22Rv1 (cell line): ENCODE measurements at regions not wholly inside any gene's neighbourhood (a gene's known extent, or its start where the extent isn't known, plus 50 kb on each side); places are given as distances from the start of the nearest gene placed in this dataset.

Experiments
- ZFX ChIP-seq: fragments of 450-650 bp; IDR thresholded peaks from 2 replicates; pipeline ENCODE4 v1.6.1; 2017; ENCODE audit warnings: antibody characterized with exemption, borderline replicate concordance
- TF ChIP-seq, protein P1 (sequence below): fragments of 450-650 bp; IDR thresholded peaks from 2 replicates; pipeline ENCODE4 v1.5.1; 2017; ENCODE audit warnings: mild to moderate bottlenecking

DNA sequence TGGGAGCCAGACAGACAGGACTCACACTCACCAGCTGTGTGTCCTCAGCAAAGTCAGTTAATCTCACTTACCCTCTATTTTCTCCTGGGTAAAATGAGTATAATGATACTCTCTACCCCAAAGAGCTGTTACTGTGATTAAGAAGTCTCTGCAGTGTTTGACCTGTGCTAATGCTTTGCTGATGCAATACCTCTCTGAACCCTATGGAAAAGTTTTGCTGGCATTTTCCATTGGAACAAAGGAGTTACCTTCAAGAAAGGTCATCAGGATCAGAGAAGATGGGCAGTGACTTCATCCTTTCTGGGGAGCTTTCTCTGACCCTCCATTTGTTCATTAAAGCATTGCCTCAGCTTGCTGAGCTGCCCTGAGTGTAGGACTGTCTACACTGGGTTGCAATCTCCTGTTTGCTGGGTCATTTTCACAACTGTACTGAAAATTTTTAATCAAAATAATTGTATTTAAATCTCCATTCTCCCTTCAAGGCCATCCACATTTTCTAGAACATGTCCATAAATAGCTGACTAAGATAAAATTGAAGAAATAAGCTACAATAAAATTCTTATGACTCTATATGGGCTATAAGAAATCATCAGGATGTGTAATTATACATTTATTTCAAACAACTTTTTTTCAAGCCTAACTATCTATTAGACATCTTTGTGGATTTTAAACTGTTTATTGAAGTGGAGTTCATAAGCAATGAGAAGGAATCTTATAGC is 272.8 kb upstream of the CPEB2 start:
- TF ChIP-seq, protein P1, sequence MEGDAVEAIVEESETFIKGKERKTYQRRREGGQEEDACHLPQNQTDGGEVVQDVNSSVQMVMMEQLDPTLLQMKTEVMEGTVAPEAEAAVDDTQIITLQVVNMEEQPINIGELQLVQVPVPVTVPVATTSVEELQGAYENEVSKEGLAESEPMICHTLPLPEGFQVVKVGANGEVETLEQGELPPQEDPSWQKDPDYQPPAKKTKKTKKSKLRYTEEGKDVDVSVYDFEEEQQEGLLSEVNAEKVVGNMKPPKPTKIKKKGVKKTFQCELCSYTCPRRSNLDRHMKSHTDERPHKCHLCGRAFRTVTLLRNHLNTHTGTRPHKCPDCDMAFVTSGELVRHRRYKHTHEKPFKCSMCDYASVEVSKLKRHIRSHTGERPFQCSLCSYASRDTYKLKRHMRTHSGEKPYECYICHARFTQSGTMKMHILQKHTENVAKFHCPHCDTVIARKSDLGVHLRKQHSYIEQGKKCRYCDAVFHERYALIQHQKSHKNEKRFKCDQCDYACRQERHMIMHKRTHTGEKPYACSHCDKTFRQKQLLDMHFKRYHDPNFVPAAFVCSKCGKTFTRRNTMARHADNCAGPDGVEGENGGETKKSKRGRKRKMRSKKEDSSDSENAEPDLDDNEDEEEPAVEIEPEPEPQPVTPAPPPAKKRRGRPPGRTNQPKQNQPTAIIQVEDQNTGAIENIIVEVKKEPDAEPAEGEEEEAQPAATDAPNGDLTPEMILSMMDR = no peak
- no peak for TF ChIP-seq ZFX
